ENCODE measurements at regions not wholly inside any gene's neighbourhood (a gene's known extent, or its start where the extent isn't known, plus 50 kb on each side); places are given as distances from the start of the nearest gene placed in this dataset.

DNA sequence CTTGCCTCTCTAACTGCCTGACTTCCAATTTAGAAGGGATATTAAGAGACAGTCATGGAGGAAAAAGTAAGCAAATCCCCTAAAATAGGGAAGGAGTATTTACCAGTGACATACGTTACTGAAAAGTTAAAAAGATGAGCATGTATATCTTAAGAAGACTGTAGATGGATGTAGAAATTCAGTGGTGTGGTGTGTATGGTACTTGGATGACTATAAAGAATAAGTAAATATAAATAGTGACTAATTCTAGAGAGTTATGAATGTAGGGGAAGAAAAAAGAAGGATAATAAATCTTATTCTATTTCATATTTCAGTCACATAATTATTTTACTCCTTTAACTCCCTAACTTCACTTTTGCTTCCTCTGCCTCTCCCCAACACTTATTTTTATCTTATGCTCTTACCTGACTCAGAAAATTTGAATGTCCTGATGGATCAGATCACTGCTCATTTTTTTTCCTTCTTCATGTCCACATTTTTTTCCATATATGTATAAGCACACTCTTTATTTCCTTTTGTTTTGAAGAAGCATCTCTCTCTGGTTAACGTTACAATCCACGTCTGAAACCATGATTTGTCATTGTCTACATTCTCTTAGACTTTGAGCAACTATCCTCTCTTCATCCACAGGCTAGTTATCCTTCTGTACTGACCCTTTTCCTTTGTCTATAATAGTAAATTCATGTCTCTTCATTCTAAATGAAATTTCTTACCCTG is 422.7 kb upstream of the SYT1 start:
- H3K9me3 Mint-ChIP-seq = peaks cover 17% of the 10 kb centered on the region
- H3K4me3 Mint-ChIP-seq = no peak overlapping the region
- H3K27ac Mint-ChIP-seq = no peak overlapping the region
- TF ChIP-seq, protein P1, sequence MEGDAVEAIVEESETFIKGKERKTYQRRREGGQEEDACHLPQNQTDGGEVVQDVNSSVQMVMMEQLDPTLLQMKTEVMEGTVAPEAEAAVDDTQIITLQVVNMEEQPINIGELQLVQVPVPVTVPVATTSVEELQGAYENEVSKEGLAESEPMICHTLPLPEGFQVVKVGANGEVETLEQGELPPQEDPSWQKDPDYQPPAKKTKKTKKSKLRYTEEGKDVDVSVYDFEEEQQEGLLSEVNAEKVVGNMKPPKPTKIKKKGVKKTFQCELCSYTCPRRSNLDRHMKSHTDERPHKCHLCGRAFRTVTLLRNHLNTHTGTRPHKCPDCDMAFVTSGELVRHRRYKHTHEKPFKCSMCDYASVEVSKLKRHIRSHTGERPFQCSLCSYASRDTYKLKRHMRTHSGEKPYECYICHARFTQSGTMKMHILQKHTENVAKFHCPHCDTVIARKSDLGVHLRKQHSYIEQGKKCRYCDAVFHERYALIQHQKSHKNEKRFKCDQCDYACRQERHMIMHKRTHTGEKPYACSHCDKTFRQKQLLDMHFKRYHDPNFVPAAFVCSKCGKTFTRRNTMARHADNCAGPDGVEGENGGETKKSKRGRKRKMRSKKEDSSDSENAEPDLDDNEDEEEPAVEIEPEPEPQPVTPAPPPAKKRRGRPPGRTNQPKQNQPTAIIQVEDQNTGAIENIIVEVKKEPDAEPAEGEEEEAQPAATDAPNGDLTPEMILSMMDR (conservative IDR thresholded peaks at IDR 0.05) = no peak
- no peaks in the 10 kb centered on the region for H3K36me3 Mint-ChIP-seq
- H3K27me3 Mint-ChIP-seq = no peaks in the 10 kb centered on the region
- no peaks in the 10 kb centered on the region for H3K4me1 Mint-ChIP-seq (ENCODE audit: unreplicated experiment)
- DNase-seq (ENCODE audit: extremely low spot score, unreplicated experiment) = no peak

DNA sequence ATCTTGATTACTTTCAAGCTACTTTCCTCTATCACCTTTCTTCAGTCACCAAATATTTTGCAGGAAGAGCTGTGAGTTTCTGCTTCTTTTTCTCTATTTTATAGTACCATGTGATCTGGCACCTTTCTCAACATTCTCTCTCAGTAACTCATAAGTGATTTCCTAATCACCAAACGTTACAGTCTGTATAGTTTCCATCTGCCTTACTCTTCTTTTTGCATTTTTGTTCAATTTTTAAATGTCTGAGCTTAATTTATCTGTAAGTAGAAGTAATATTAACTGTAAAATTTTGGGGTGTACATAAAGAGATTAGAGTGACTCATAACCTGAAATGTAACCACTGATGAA is 422.1 kb upstream of the SYT1 start:
- Mint-ChIP-seq H3K27ac (no peak overlapping the region), H3K36me3 (no peaks in the 10 kb centered on the region), H3K4me3 (no peak overlapping the region), H3K4me1 (ENCODE audit: unreplicated experiment) (no peaks in the 10 kb centered on the region), H3K27me3 (no peaks in the 10 kb centered on the region), H3K9me3 (peaks cover 14% of the 10 kb centered on the region)
- TF ChIP-seq, protein P1 (conservative IDR thresholded peaks at IDR 0.05) = no peak
- no peak for DNase-seq (ENCODE audit: extremely low spot score, unreplicated experiment)

DNA sequence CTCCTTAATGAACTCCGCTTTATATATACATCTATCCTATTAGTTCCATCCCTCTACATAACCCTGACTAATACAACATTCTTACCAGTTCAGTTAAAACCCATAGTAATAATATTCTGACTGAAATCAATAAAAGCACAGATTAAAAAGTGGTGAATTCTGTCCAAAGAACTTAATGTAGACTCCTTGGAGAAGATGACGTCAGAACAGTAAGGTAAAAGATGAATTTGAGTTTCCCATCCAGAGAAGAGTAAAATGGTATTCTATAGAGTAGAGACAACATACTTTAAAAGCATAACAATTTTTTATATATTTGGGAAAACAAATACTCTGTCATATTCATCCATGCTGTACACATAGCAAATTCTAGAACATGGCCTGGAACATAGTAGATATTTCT is 418.0 kb upstream of the SYT1 start:
- no peak for DNase-seq (ENCODE audit: extremely low spot score, unreplicated experiment)
- H3K27me3 Mint-ChIP-seq = no peaks in the 10 kb centered on the region
- H3K9me3 Mint-ChIP-seq = no peaks in the 10 kb centered on the region
- H3K36me3 Mint-ChIP-seq = no peaks in the 10 kb centered on the region
- H3K27ac Mint-ChIP-seq = no peak overlapping the region
- TF ChIP-seq, protein P1 (conservative IDR thresholded peaks at IDR 0.05) = no peak
- no peaks in the 10 kb centered on the region for H3K4me1 Mint-ChIP-seq (ENCODE audit: unreplicated experiment)
- H3K4me3 Mint-ChIP-seq = no peak overlapping the region

DNA sequence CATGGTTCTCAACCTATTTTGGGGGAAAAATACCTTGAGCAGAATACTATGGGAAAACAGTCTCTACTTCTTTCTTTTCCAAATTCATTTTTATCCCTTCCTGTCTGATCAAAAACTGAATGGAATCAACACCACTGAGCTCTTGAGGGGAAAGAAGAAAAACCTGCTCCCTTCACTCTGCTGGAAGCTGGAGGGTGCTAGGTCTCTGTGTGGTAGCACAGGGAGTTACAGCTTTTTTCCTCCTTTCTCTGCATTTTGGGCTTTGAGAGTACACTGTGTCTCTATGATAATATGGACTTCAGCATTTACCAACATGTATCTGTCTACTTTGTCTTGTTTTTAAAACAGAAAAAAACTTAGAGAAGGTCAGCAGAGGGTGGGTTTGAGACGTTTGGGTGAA is 417.2 kb upstream of the SYT1 start:
- H3K4me1 Mint-ChIP-seq (ENCODE audit: unreplicated experiment) = peaks cover 3% of the 10 kb centered on the region
- H3K27ac Mint-ChIP-seq = no peak overlapping the region
- H3K36me3 Mint-ChIP-seq = no peaks in the 10 kb centered on the region
- H3K9me3 Mint-ChIP-seq = no peaks in the 10 kb centered on the region
- TF ChIP-seq, protein P1 (conservative IDR thresholded peaks at IDR 0.05) = no peak
- H3K4me3 Mint-ChIP-seq = no peak overlapping the region
- no peak for DNase-seq (ENCODE audit: extremely low spot score, unreplicated experiment)
- H3K27me3 Mint-ChIP-seq = no peaks in the 10 kb centered on the region

DNA sequence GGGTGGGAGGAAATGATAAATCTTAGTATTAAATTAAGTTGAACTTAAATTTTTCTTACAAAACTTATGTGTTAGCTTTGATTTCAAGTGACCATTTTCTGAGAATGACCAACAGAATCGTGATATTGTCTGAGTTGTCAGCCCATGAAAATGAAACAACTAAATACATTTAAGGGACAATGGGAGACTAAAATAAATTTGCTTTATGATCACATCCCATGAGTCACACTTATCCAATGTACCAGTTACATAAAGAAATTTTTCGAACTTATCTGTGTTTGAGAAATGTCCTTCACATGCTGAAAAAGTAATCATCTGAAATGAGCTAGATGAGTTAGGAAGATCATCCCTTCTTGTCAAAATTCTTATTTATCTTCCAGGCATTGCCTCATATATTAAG is 415.9 kb upstream of the SYT1 start:
- no peaks in the 10 kb centered on the region for H3K27me3 Mint-ChIP-seq
- no peaks in the 10 kb centered on the region for H3K9me3 Mint-ChIP-seq
- no peaks in the 10 kb centered on the region for H3K36me3 Mint-ChIP-seq
- H3K27ac Mint-ChIP-seq = no peak overlapping the region
- no peak overlapping the region for H3K4me3 Mint-ChIP-seq
- DNase-seq (ENCODE audit: extremely low spot score, unreplicated experiment) = no peak
- TF ChIP-seq, protein P1 (conservative IDR thresholded peaks at IDR 0.05) = no peak
- peaks cover 3% of the 10 kb centered on the region for H3K4me1 Mint-ChIP-seq (ENCODE audit: unreplicated experiment)

DNA sequence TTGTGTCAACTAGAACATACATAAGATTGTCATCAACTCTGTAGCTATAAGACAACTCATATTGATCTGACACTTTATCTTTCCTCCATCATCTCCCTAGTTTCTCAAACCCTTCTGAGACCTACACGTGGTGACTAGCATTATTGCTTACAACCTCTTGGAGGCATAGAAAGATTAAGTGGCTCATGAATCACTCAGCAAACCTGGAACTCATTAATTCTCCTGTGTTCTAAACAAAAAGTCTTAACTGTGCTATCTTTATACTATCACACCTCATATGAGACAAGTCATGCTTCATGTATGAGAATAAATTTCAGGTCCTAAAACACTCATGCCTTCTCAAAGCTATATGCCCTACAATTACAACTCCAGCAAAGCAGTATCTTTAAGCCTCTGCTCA is 408.6 kb upstream of the SYT1 start:
- Mint-ChIP-seq H3K36me3 (no peaks in the 10 kb centered on the region), H3K4me1 (ENCODE audit: unreplicated experiment) (peaks cover 3% of the 10 kb centered on the region), H3K27me3 (peaks cover 2% of the 10 kb centered on the region), H3K27ac (no peak overlapping the region), H3K4me3 (no peak overlapping the region), H3K9me3 (peaks cover 3% of the 10 kb centered on the region)
- no peak for DNase-seq (ENCODE audit: extremely low spot score, unreplicated experiment)
- TF ChIP-seq, protein P1 (conservative IDR thresholded peaks at IDR 0.05) = no peak

All from type B pancreatic cell (in vitro differentiated cells).